ENCODE measurements at regions not wholly inside any gene's neighbourhood (a gene's known extent, or its start where the extent isn't known, plus 50 kb on each side); places are given as distances from the start of the nearest gene placed in this dataset.

GRCh38 chr3:31047673-31048072 is 153.2 kb upstream of the GADL1 start:
- no peak overlapping the region for H3K4me3 Mint-ChIP-seq
- H3K27ac Mint-ChIP-seq: no peak overlapping the region
- H3K9me3 Mint-ChIP-seq: peaks cover 11% of the 10 kb centered on the region
- DNase-seq: no peak
- H3K36me3 Mint-ChIP-seq (ENCODE audit: low read depth): peaks cover 14% of the 10 kb centered on the region
- peaks cover 33% of the 10 kb centered on the region for H3K4me1 Mint-ChIP-seq (ENCODE audit: low read depth)
- H3K27me3 Mint-ChIP-seq (ENCODE audit: insufficient read depth): peaks cover 4% of the 10 kb centered on the region; the same call in 1 of the 2 replicates
- TF ChIP-seq CTCF (IDR thresholded peaks at IDR 0.05): no peak

GRCh38 chr3:31048143-31048542 is 153.7 kb upstream of the GADL1 start:
- H3K27me3 Mint-ChIP-seq (ENCODE audit: insufficient read depth): peaks cover 4% of the 10 kb centered on the region; the same call in 1 of the 2 replicates
- no peak overlapping the region for H3K27ac Mint-ChIP-seq
- peaks cover 12% of the 10 kb centered on the region for H3K36me3 Mint-ChIP-seq (ENCODE audit: low read depth)
- DNase-seq: no peak
- H3K4me3 Mint-ChIP-seq: no peak overlapping the region
- H3K9me3 Mint-ChIP-seq: peaks cover 6% of the 10 kb centered on the region
- H3K4me1 Mint-ChIP-seq (ENCODE audit: low read depth): peaks cover 29% of the 10 kb centered on the region
- no peak for TF ChIP-seq CTCF (IDR thresholded peaks at IDR 0.05)

DNA sequence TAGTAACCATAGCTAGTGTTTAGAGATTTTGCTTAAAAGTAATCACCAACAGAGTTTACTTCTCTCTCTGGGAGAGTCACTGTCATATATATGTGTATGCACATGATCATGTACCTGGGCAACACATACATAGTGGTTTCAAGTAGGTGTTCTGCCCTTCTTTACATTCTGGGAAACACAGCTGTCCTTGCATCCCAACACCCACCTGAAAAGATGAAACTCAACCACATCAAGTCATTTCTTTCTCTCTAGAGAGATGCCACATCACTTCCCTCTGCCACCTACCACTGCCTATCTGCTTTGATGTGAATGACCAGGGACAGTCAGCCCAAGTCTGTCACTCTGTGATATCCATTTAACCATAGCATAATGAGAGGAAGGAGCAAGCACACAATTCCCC is 155.8 kb upstream of the GADL1 start:
- DNase-seq: no peak
- no peak overlapping the region for H3K27ac Mint-ChIP-seq
- H3K27me3 Mint-ChIP-seq (ENCODE audit: insufficient read depth): peaks cover 4% of the 10 kb centered on the region; the same call in 1 of the 2 replicates
- H3K36me3 Mint-ChIP-seq (ENCODE audit: low read depth): peaks cover 5% of the 10 kb centered on the region; the same call in 1 of the 2 replicates
- no peaks in the 10 kb centered on the region for H3K9me3 Mint-ChIP-seq
- TF ChIP-seq CTCF (IDR thresholded peaks at IDR 0.05): no peak
- H3K4me1 Mint-ChIP-seq (ENCODE audit: low read depth): peaks cover 26% of the 10 kb centered on the region
- H3K4me3 Mint-ChIP-seq: no peak overlapping the region

GRCh38 chr3:31051226-31051625 is 156.8 kb upstream of the GADL1 start:
- Mint-ChIP-seq H3K27me3 (ENCODE audit: insufficient read depth) (peaks cover 4% of the 10 kb centered on the region; the same call in 1 of the 2 replicates), H3K27ac (no peak overlapping the region), H3K4me3 (no peak overlapping the region), H3K36me3 (ENCODE audit: low read depth) (peaks cover 5% of the 10 kb centered on the region; the same call in 1 of the 2 replicates), H3K9me3 (no peaks in the 10 kb centered on the region), H3K4me1 (ENCODE audit: low read depth) (peaks cover 34% of the 10 kb centered on the region)
- DNase-seq: no peak
- TF ChIP-seq CTCF (IDR thresholded peaks at IDR 0.05): no peak

- H3K9me3 Mint-ChIP-seq: no peaks in the 10 kb centered on the region
- peaks cover 5% of the 10 kb centered on the region; the same call in 1 of the 2 replicates for H3K36me3 Mint-ChIP-seq (ENCODE audit: low read depth)
These were observed 158.8 kb upstream of the GADL1 start for GRCh38 chr3:31053299-31053698.

More at GRCh38 chr3:31053299-31053698, 158.8 kb upstream of the GADL1 start:
- peaks cover 23% of the 10 kb centered on the region for H3K4me1 Mint-ChIP-seq (ENCODE audit: low read depth)
- peak overlapping the region; percentile 28; the same call in 1 of the 2 replicates for H3K4me3 Mint-ChIP-seq
- H3K27me3 Mint-ChIP-seq (ENCODE audit: insufficient read depth): peaks cover 4% of the 10 kb centered on the region; the same call in 1 of the 2 replicates
- no peak for TF ChIP-seq CTCF (IDR thresholded peaks at IDR 0.05)
- no peak for DNase-seq
- H3K27ac Mint-ChIP-seq: no peak overlapping the region
